ENCODE measurements at regions not wholly inside any gene's neighbourhood (a gene's known extent, or its start where the extent isn't known, plus 50 kb on each side); places are given as distances from the start of the nearest gene placed in this dataset.
"Not testable (repeated sequence)": the region's sequence is repeated elsewhere in the genome, so short reads cannot be mapped to it uniquely, and the experiment has no call there.

GRCh38 chr10:90227217-90227656 is 525.8 kb downstream of the KIF20B start:
- peak; percentile 42 for DNase-seq (ENCODE audit: extremely low read depth, low read depth, low spot score)

DNA sequence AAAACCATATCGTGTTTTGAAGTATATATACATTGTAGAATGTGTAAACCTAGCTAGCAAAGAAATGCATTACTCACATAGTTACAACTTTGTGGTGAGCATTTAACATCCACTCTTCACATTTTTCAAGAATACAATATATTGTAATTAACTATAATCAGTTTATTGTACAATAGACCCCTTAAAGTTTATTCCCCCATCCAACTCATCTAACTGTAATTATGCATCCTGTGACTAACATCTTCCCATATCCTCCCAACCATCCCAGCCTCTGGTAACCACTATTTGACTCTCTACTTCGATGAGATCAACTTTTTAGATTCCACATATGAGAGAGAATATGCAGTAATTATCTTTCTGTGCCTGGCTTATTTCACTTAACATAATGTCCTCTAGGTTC is 526.4 kb downstream of the KIF20B start:
- no peak for DNase-seq (ENCODE audit: extremely low read depth, low read depth, low spot score)

- no peak for DNase-seq (ENCODE audit: extremely low read depth, low read depth, low spot score)
These were observed 528.1 kb downstream of the KIF20B start for GRCh38 chr10:90229486-90229885.

GRCh38 chr10:90233805-90234204 is 532.4 kb downstream of the KIF20B start:
- DNase-seq (ENCODE audit: extremely low read depth, low read depth, low spot score) = not testable (repeated sequence)

GRCh38 chr10:90245623-90246022 is 544.2 kb downstream of the KIF20B start:
- no peak for DNase-seq (ENCODE audit: extremely low read depth, low read depth, low spot score)

- not testable (repeated sequence) for DNase-seq (ENCODE audit: extremely low read depth, low read depth, low spot score)
These were observed 549.4 kb downstream of the KIF20B start for GRCh38 chr10:90250784-90251183.

- DNase-seq (ENCODE audit: extremely low read depth, low read depth, low spot score) = no peak
These were observed 568.3 kb downstream of the KIF20B start for GRCh38 chr10:90269699-90270098.

DNA sequence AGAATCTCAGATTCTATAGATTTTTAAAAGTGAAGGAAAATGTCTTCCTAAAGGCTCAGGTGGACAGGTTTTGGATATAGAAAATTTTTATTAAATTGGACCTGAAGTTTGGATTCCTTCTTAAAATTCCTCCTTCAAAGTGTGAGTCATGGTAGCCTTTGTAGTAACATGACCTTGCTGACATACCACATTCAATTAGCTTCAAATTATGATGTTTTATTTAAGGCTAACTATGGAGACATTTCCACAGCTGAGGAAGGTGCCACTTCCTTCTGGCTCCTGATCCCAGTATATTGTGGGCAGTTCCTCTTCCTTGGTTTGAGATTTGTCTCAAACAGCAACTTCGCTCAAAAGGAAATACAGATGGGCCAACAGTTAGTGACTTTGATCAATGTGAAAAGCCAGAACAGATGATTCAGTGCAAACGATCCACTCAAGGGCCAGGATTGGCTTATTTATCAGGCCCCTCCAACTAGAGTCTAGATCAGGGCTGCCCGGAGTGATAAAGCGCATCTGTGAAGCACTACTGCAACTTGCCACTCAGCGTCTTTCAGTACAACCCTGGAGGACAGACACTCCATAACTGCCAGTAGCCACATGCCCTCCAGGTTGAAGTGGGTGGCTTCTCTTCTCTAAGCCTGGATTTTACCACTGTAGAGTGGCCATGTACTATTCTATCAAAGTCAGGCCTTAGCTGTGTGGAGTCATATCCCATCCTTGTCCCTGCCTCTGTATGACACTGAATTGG is 573.5 kb downstream of the KIF20B start:
- DNase-seq (ENCODE audit: extremely low read depth, low read depth, low spot score) = no peak

GRCh38 chr10:90276894-90277475 is 575.6 kb downstream of the KIF20B start:
- DNase-seq (ENCODE audit: extremely low read depth, low read depth, low spot score) = no peak

DNA sequence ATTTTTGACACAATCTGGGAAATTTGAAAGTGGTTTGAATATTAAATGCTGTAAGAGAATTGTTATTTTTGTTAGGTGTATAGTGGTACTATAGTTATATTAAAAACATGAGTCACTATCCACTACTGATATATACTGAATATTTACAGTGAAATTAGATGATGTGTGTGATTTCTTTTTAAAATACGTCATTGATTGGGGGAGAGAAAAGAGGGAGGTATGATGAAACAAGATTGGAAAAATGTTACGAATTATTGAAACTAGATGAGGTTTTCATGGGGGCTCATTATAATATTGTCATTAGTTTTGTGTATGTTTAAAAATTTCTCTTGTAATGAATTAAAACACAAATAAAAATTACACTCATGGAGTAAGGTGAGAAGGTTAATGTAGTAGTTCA is 571.4 kb downstream of the HTR7 start:
- DNase-seq (ENCODE audit: extremely low read depth, low read depth, low spot score) = no peak

DNA sequence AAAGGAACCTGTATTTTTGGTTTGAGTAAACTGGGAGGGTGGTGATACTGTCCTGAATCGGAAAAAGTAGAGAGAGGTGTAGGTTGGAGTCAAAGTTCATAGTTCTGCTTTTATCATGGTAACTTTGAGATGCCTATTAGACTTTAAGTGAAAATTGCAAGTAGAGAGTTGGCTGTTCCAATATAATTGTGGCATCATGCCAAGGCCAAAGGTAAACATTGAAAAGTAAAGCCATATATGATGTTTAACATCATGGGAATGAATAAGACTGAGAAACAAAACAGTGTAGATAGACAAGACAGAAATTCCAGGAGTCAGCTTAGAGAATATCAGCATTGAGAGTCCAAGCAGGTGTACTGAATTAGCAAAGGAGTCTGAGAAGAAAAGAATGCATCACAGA is 570.9 kb downstream of the HTR7 start:
- DNase-seq (ENCODE audit: extremely low read depth, low read depth, low spot score) = no peak

GRCh38 chr10:90288391-90288933 is 569.4 kb downstream of the HTR7 start:
- no peak for DNase-seq (ENCODE audit: extremely low read depth, low read depth, low spot score)

GRCh38 chr10:90289037-90289436 is 568.8 kb downstream of the HTR7 start:
- DNase-seq (ENCODE audit: extremely low read depth, low read depth, low spot score) = no peak

DNA sequence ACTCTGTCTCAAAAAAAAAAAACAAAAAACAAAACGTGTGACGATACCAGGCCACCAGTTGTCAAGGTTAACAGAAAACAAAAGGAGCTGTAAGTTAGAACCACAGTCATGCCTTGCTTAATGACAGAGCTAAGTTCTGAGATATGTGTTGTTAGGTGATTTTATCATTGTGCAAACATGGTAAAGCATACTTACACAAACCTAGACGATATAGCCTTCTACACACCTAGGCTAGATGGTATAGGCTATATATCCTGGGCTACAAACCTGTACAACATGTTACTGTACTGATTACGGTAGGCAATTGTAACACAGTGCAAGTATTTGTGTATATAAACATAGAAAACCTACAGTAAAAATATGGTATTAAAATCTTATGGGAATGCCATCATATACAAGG is 564.2 kb downstream of the HTR7 start:
- DNase-seq (ENCODE audit: extremely low read depth, low read depth, low spot score) = no peak

DNA sequence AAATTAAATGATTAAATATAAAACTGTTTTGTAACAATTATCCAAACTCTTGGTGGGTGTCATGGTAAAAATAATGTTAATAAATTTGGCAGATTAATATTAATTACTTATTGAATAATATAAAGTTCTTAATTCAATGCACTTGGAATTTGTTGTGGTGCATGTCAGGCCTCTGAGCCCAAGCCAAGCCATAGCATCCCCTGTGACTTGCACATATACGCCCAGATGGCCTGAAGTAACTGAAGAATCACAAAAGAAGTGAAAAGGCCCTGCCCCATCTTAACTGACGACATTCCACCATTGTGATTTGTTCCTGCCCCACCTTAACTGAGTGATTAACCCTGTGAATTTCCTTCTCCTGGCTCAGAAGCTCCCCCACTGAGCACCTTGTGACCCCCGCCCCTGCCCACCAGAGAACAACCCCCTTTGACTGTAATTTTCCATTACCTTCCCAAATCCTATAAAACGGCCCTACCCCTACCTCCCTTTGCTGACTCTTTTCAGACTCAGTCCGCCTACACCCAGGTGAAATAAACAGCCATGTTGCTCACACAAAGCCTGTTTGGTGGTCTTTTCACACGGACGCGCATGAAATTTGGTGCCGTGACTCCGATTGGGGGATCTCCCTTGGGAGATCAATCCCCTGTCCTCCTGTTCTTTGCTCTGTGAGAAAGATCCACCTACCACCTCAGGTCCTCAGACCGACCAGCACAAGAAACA is 562.9 kb downstream of the HTR7 start:
- not testable (repeated sequence) for DNase-seq (ENCODE audit: extremely low read depth, low read depth, low spot score)

DNA sequence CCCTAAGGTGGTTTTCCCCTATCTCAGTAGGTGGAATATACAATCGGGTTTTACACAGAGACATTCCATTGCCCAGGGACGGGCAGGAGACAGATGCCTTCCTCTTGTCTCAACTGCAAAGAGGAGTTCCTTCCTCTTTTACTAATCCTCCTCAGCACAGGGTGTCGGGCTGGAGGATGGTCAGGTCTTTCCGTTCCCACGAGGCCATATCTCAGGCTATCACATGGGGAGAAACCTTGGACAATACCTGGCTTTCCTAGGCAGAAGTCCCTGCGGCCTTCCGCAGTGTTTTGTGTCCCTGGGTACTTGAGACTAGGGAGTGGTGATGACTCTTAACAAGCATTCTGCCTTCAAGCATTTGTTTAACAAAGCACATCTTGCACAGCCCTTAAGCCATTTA is 555.8 kb downstream of the HTR7 start:
- not testable (repeated sequence) for DNase-seq (ENCODE audit: extremely low read depth, low read depth, low spot score)

- no peak for DNase-seq (ENCODE audit: extremely low read depth, low read depth, low spot score)
These were observed 554.9 kb downstream of the HTR7 start for GRCh38 chr10:90302758-90303481.

DNA sequence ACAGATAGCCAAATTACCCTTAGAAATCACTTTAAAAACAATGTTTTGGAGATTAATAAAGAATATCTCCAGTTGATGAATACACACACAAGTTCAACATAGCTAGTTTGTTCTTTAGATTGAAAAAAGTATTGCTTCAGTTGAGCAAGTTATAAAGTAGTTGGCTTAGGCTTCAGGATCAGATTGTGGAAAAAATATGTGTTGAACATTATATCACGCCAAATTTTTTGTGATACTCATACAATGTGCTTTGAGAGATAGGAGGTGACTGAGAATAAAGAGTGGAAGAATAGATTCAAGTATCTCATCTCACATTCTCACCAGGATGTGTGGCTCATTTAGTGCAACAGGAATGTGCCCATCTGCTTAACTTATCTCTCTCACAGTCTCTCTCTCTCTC is 553.3 kb downstream of the HTR7 start:
- no peak for DNase-seq (ENCODE audit: extremely low read depth, low read depth, low spot score)

GRCh38 chr10:90306187-90306586 is 551.7 kb downstream of the HTR7 start:
- no peak for DNase-seq (ENCODE audit: extremely low read depth, low read depth, low spot score)

DNA sequence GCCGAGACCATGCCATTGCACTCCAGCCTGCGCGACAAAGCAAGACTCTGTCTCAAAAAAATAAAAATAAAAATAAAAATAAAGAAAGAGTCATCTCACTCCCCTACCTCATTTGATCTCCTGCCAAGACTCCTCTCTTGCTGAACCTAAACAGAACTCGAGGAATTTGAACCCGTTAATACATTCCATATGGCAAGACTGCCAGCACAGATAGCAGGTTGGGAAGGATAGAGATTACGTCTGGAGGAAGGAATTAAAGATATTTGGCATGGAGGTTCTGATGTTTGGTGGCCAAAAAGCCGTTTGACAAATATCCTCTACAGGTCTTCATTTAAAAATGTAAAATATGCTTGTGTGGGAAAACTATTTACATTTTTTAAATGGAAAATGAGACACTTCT is 549.6 kb downstream of the HTR7 start:
- DNase-seq (ENCODE audit: extremely low read depth, low read depth, low spot score) = no peak
